Effector memory CD4-positive, alpha-beta T cell (primary cell): ENCODE measurements at regions not wholly inside any gene's neighbourhood (a gene's known extent, or its start where the extent isn't known, plus 50 kb on each side); places are given as distances from the start of the nearest gene placed in this dataset.

Experiments
- DNase-seq, 3 donors: peaks; one replicate each; pipeline ENCODE4 v3.0.0-alpha.2; 2020
- H3K27ac ChIP-seq: 2 replicates; pipeline ENCODE4 v1.7.0; 2013; ENCODE audit warnings: mild to moderate bottlenecking, low read length, moderate library complexity; ENCODE audit not compliant: insufficient read depth, poor library complexity, severe bottlenecking
- H3K27me3 ChIP-seq: replicated peaks from 2 replicates; pipeline ENCODE4 v1.7.0; 2013; ENCODE audit warnings: mild to moderate bottlenecking, low read length; ENCODE audit not compliant: insufficient read depth, control insufficient read depth, poor library complexity, severe bottlenecking
- H3K36me3 ChIP-seq: 2 replicates; pipeline ENCODE4 v1.7.0; 2013; ENCODE audit warnings: mild to moderate bottlenecking, low read length, moderate library complexity; ENCODE audit not compliant: control insufficient read depth, insufficient read depth
- H3K4me1 ChIP-seq: 2 replicates; pipeline ENCODE4 v1.7.0; 2013; ENCODE audit warnings: low read length, mild to moderate bottlenecking; ENCODE audit not compliant: control insufficient read depth, insufficient read depth, poor library complexity, severe bottlenecking
- H3K4me3 ChIP-seq: 2 replicates; pipeline ENCODE4 v1.7.0; 2013; ENCODE audit warnings: low read length, low read depth, mild to moderate bottlenecking; ENCODE audit not compliant: insufficient read depth, poor library complexity, severe bottlenecking
- H3K9me3 ChIP-seq: 2 replicates; pipeline ENCODE4 v1.7.0; 2013; ENCODE audit warnings: mild to moderate bottlenecking, low read length, moderate library complexity; ENCODE audit not compliant: control insufficient read depth

- H3K4me1 ChIP-seq = no peaks in the 10 kb centered on the region
- DNase-seq = no peak
- no peaks in the 10 kb centered on the region for H3K27me3 ChIP-seq
- no peaks in the 10 kb centered on the region for H3K36me3 ChIP-seq
- H3K4me3 ChIP-seq = no peak overlapping the region
- H3K27ac ChIP-seq = no peak overlapping the region
- H3K9me3 ChIP-seq = no peaks in the 10 kb centered on the region
These were observed 98.9 kb upstream of the SLC2A1 start for GRCh38 chr1:43057567-43057966.

- Histone ChIP-seq H3K4me3 (no peak overlapping the region), H3K27ac (no peak overlapping the region), H3K9me3 (no peaks in the 10 kb centered on the region), H3K36me3 (no peaks in the 10 kb centered on the region), H3K27me3 (no peaks in the 10 kb centered on the region), H3K4me1 (no peaks in the 10 kb centered on the region)
- DNase-seq = no peak
These were observed 98.3 kb upstream of the SLC2A1 start for GRCh38 chr1:43056981-43057391.

- DNase-seq = no peak
- no peak overlapping the region for H3K4me3 ChIP-seq
These were observed 97.8 kb upstream of the SLC2A1 start for GRCh38 chr1:43056460-43056859.

GRCh38 chr1:43054961-43055360, 96.3 kb upstream of the SLC2A1 start:
- Histone ChIP-seq H3K9me3 (no peaks in the 10 kb centered on the region), H3K27ac (no peak overlapping the region), H3K4me1 (no peaks in the 10 kb centered on the region), H3K27me3 (no peaks in the 10 kb centered on the region), H3K36me3 (no peaks in the 10 kb centered on the region), H3K4me3 (no peak overlapping the region)
- DNase-seq = no peak

More at GRCh38 chr1:43056460-43056859, 97.8 kb upstream of the SLC2A1 start:
- H3K27ac ChIP-seq = no peak overlapping the region
- no peaks in the 10 kb centered on the region for H3K4me1 ChIP-seq
- no peaks in the 10 kb centered on the region for H3K9me3 ChIP-seq
- H3K27me3 ChIP-seq = no peaks in the 10 kb centered on the region
- no peaks in the 10 kb centered on the region for H3K36me3 ChIP-seq

GRCh38 chr1:43052786-43053439, 94.2 kb upstream of the SLC2A1 start:
- no peak overlapping the region for H3K27ac ChIP-seq
- no peaks in the 10 kb centered on the region for H3K27me3 ChIP-seq
- H3K36me3 ChIP-seq = no peaks in the 10 kb centered on the region
- no peak for DNase-seq
- no peak overlapping the region for H3K4me3 ChIP-seq
- no peaks in the 10 kb centered on the region for H3K9me3 ChIP-seq
- H3K4me1 ChIP-seq = no peaks in the 10 kb centered on the region

- Histone ChIP-seq H3K36me3 (no peaks in the 10 kb centered on the region), H3K27me3 (no peaks in the 10 kb centered on the region), H3K4me3 (no peak overlapping the region), H3K27ac (no peak overlapping the region), H3K9me3 (no peaks in the 10 kb centered on the region), H3K4me1 (no peaks in the 10 kb centered on the region)
- no peak for DNase-seq
These were observed 93.7 kb upstream of the SLC2A1 start for GRCh38 chr1:43052322-43052721.

GRCh38 chr1:43049481-43049880, 90.8 kb upstream of the SLC2A1 start:
- no peaks in the 10 kb centered on the region for H3K9me3 ChIP-seq
- H3K36me3 ChIP-seq = no peaks in the 10 kb centered on the region
- no peaks in the 10 kb centered on the region for H3K4me1 ChIP-seq
- no peak overlapping the region for H3K27ac ChIP-seq
- DNase-seq = no peak
- no peak overlapping the region for H3K4me3 ChIP-seq
- H3K27me3 ChIP-seq = no peaks in the 10 kb centered on the region

- Histone ChIP-seq H3K36me3 (no peaks in the 10 kb centered on the region), H3K4me3 (no peak overlapping the region), H3K9me3 (no peaks in the 10 kb centered on the region), H3K27me3 (no peaks in the 10 kb centered on the region), H3K4me1 (no peaks in the 10 kb centered on the region), H3K27ac (no peak overlapping the region)
- DNase-seq = no peak
These were observed 89.9 kb upstream of the SLC2A1 start for GRCh38 chr1:43048601-43049011.

GRCh38 chr1:43047135-43047534, 88.5 kb upstream of the SLC2A1 start:
- no peaks in the 10 kb centered on the region for H3K4me1 ChIP-seq
- H3K36me3 ChIP-seq = no peaks in the 10 kb centered on the region
- H3K4me3 ChIP-seq = no peak overlapping the region
- no peaks in the 10 kb centered on the region for H3K27me3 ChIP-seq
- no peak overlapping the region for H3K27ac ChIP-seq
- DNase-seq = no peak
- no peaks in the 10 kb centered on the region for H3K9me3 ChIP-seq

GRCh38 chr1:43044572-43045361, 86.1 kb upstream of the SLC2A1 start:
- H3K4me1 ChIP-seq = no peaks in the 10 kb centered on the region
- no peaks in the 10 kb centered on the region for H3K27me3 ChIP-seq
- DNase-seq = no peak
- H3K9me3 ChIP-seq = no peaks in the 10 kb centered on the region
- H3K27ac ChIP-seq = no peak overlapping the region
- no peaks in the 10 kb centered on the region for H3K36me3 ChIP-seq
- H3K4me3 ChIP-seq = no peak overlapping the region
